GM12872 (cell line): ENCODE measurements at regions not wholly inside any gene's neighbourhood (a gene's known extent, or its start where the extent isn't known, plus 50 kb on each side); places are given as distances from the start of the nearest gene placed in this dataset.

ENCODE experiments used
- TF ChIP-seq, protein P1 (sequence below): IDR thresholded peaks from 3 replicates; pipeline ENCODE4 v1.5.1; 2011; ENCODE audit warnings: low read depth, mild to moderate bottlenecking, low read length, moderate library complexity; ENCODE audit not compliant: insufficient read depth

- TF ChIP-seq, protein P1, sequence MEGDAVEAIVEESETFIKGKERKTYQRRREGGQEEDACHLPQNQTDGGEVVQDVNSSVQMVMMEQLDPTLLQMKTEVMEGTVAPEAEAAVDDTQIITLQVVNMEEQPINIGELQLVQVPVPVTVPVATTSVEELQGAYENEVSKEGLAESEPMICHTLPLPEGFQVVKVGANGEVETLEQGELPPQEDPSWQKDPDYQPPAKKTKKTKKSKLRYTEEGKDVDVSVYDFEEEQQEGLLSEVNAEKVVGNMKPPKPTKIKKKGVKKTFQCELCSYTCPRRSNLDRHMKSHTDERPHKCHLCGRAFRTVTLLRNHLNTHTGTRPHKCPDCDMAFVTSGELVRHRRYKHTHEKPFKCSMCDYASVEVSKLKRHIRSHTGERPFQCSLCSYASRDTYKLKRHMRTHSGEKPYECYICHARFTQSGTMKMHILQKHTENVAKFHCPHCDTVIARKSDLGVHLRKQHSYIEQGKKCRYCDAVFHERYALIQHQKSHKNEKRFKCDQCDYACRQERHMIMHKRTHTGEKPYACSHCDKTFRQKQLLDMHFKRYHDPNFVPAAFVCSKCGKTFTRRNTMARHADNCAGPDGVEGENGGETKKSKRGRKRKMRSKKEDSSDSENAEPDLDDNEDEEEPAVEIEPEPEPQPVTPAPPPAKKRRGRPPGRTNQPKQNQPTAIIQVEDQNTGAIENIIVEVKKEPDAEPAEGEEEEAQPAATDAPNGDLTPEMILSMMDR, result no peak
These were observed 250.8 kb downstream of the DLL1 start for GRCh38 chr6:170040115-170040500.

GRCh38 chr6:170039156-170040114 is 251.4 kb downstream of the DLL1 start:
- TF ChIP-seq, protein P1, result no peak

DNA sequence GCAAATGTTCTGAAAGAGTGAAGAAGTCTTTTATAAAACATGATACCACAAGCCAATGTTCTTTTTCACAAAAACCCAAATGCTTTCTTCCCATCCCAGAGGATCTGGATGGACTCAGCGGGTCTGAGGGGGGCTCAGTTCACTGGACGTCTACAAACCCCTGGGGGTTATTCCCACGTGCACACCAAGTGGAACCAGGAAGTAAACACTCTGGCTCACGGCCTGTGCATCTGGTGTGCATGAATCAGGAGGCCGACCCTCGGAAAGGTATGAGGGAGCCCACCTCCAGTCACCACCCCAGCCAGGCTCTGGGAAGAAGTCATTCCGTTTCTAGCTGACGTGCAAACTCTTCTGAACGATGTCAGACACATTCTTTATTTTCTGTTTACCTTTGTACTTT is 252.2 kb downstream of the DLL1 start:
- TF ChIP-seq, protein P1, result no peak

GRCh38 chr6:170038251-170038650 is 252.6 kb downstream of the DLL1 start:
- TF ChIP-seq, protein P1, result no peak

GRCh38 chr6:170037541-170038250 is 253.2 kb downstream of the DLL1 start:
- TF ChIP-seq, protein P1, result no peak

- TF ChIP-seq, protein P1, result no peak
These were observed 254.0 kb downstream of the DLL1 start for GRCh38 chr6:170036916-170037315.

DNA sequence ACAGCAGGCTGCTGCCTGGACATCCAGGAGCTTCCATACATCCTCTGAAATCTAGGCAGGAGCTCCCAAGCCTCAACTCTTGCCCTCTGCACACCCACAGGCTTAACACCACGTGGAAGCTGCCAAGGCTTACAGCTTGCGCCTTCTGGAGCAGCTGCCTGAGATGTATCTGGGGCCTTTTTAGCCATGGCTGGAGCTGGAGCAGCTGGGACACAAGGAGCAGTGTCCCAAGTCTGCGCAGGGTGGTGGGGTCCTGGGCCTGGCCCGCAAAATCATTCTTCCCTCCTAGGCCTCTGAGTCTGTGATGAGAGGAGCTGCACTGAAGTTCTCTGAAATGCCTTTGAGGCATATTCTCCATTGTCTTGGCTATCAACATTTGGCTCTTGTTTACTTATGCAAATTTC is 255.0 kb downstream of the DLL1 start:
- TF ChIP-seq, protein P1, result no peak
